Activated T-cell treated with anti-CD3 and anti-CD28 coated beads for 48 hours (primary cell): ENCODE measurements at regions not wholly inside any gene's neighbourhood (a gene's known extent, or its start where the extent isn't known, plus 50 kb on each side); places are given as distances from the start of the nearest gene placed in this dataset.

Source experiments
- DNase-seq: peaks from one replicate; pipeline ENCODE4 v3.0.0-alpha.2; 2020; ENCODE audit warnings: low read depth

- DNase-seq = peak; percentile 9
Observed at GRCh38 chr22:42180349-42180842, 49.8 kb upstream of the CYP2D6 start.
